ENCODE measurements at regions not wholly inside any gene's neighbourhood (a gene's known extent, or its start where the extent isn't known, plus 50 kb on each side); places are given as distances from the start of the nearest gene placed in this dataset.
"Not testable (repeated sequence)": the region's sequence is repeated elsewhere in the genome, so short reads cannot be mapped to it uniquely, and the experiment has no call there.

GRCh38 chr1:219051547-219051946 lies 122.1 kb upstream of the LYPLAL1 start:
- DNase-seq (ENCODE audit: low spot score), result no peak

DNA sequence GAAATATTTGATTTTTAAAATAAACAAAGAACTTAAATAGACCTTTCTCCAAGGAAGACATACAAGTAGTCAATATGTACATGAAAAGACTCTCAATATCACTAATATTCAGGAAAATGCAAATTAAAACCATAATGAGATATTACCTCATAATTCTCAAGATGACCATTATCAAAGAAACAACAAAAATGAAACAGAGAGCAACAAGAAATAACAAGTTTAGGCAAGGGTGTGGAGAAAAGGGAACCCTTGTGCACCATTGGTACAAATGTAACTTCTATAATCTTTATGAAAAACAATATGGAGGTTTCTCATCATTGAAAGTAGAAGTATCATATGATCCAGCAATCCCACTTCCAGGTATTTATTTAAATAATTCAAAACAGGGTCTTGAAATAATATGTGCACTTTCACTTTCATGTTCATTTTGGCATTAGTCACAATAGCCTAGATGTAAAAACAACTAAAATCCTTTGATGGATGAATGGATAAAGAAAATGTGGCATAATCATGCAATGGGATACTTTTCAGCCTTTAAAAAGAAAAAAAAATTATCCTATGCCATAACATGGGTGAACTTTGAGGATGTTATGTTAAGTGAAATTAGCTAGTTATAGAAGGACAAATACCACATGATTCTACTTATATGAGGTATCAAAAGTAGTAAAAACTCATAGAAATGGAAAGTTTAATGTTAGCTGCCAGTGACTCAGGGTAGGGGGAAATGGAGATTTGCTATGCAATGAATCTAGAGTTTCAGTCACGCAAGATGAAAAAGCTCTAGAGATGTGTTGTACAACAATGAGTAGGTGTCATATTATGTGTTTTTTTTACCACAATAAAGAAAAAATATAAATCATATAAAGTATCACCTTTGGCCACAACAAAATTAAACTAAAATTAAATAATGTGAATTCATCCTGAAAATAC lies 114.5 kb upstream of the LYPLAL1 start:
- no peak for DNase-seq (ENCODE audit: low spot score)

DNA sequence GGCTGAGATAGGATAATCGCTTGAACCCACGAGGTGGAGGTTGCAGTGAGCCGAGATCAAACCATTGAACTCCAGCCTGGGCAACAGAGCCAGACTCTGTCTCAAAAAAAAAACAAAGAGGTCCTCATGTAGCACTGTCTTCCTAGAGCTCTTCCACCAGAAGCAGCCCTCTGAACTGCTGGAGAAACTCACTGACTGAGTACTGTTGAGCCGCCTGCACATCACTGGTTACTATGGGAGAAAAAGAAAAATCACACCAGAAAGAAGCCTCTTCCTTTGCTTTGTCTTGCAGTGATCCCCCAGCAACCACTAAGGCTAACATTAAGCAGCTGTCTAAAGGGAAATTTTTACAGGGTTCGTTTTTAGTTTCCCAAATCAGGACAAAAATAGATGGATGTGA lies 112.9 kb upstream of the LYPLAL1 start:
- no peak for DNase-seq (ENCODE audit: low spot score)

DNA sequence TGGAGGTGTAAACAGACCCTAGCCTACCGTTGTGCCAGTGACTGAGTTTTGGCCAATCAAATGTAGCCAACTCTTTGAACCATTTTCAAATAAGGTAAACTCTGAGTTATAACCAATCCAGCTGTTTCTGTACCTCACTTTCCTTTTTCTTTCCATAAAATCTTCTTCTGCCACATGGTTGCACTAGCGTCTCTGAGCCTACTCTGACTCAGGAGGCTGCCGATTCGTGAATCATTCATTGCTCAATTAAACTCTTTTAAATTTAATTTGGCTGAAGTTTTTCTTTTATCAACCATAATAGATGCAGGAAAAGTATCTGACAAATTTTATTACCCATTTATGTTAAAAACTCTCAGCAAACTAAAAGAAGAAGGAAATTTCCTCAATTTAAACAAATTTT lies 111.5 kb upstream of the LYPLAL1 start:
- no peak for DNase-seq (ENCODE audit: low spot score)

- no peak for DNase-seq (ENCODE audit: low spot score)
Measured at GRCh38 chr1:219066098-219066497, 107.6 kb upstream of the LYPLAL1 start.

- no peak for DNase-seq (ENCODE audit: low spot score)
Measured at GRCh38 chr1:219066631-219067349, 106.9 kb upstream of the LYPLAL1 start.

DNA sequence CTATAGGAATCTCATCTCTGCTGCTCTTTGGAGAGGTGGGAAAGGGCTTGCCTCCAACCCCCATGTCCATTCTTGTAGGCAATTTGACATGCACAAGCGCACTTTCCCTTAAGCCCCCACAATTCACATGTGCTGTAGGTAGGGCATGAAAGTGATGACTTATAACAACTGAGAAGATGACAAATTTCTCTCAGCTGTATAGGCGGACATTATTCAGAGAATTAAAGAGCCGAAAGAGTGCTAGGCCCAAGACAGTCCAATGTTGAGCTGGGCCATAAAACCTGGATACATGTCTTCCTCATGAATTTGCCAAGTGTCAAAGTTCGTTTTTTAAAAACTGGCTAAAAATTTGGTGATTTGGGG lies 106.3 kb upstream of the LYPLAL1 start:
- no peak for DNase-seq (ENCODE audit: low spot score)

DNA sequence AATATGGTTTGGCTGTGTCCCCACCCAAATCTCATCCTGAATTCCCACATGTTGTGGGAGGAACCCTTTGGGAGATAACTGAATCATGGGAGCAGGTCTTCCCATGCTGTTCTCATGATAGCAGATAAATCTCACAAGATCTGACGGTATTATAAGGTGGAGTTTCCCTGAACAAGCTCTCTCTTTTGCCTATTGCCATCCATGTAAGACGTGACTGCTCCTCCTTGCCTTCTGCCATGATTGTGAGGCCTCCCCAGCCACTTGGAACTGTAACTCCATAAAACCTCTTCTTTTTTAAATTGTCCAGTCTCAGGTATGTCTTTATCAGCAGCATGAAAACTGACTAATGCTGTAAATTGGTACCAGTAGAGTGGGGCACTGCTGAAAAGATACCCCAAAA lies 103.3 kb upstream of the LYPLAL1 start:
- DNase-seq (ENCODE audit: low spot score), result not testable (repeated sequence)

- no peak for DNase-seq (ENCODE audit: low spot score)
Measured at GRCh38 chr1:219071209-219071608, 102.5 kb upstream of the LYPLAL1 start.

DNA sequence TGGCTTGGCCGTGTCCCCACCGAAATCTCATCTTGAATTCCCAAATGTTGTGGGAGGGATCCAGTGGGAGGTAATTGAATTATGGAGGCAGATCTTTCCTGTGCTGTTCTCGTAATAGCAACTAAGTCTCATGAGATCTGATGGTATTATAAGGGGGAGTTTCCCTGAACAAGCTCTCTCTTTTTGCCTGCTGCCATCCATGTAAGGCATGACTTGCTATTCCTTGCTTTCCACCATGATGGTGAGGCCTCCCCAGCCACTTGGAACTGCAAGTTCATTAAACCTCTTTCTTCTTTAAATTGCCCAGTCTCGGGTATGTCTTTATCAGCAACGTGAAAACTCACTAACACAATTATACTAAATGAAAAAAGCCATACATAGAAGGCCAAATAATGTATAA lies 101.3 kb upstream of the LYPLAL1 start:
- DNase-seq (ENCODE audit: low spot score), result no peak

DNA sequence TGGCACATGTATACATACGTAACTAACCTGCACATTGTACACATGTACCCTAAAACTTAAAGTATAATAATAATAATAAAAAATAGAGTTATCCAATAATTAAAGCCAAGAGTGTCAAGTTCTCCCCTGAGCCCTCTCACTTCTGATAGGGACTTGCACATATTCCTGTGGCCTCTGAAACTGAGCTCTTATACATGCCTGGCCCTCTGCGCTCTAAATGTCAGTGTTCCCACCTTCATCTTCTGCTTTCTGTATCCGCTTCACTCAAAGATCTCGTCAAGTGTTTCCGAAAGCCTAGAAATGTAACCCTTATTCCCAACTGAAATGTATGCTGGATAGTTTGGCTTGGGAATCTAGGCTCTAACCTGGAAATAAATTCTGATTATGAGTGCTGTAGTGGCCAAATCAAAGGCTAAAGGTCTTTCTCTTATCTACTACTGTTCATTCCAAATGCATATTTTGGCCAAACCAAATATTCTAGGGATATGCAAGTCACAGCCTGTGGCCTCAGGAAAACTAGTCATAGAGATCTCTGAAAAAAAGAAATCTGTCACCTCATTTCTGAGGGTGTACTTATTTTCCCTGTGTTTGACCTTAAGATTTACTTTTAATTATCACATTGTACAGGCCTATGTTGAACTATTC lies 99.5 kb upstream of the LYPLAL1 start:
- DNase-seq (ENCODE audit: low spot score), result no peak

GRCh38 chr1:219075121-219075879 lies 98.4 kb upstream of the LYPLAL1 start:
- DNase-seq (ENCODE audit: low spot score), result no peak

- DNase-seq (ENCODE audit: low spot score), result no peak
Measured at GRCh38 chr1:219076326-219076937, 97.2 kb upstream of the LYPLAL1 start.

DNA sequence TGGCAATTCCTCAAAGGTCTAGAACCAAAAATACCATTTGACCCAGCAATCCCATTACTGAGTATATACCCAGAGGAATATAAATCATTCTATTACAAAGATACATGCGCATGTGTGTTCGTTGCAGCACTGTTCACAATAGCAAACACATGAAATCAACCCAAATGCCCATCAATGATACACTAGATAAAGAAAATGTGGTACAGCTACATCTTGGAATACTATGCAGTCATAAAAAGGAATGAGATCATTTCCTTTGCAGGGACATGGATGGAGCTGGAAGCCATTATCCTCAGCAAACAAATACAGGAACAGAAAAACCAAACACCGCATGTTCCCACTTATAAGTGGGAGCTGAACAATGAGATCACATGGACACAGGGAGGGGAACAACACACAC lies 95.9 kb upstream of the LYPLAL1 start:
- not testable (repeated sequence) for DNase-seq (ENCODE audit: low spot score)

- DNase-seq (ENCODE audit: low spot score), result no peak
Measured at GRCh38 chr1:219081943-219082925, 91.4 kb upstream of the LYPLAL1 start.

- no peak for DNase-seq (ENCODE audit: low spot score)
Measured at GRCh38 chr1:219083631-219084030, 90.0 kb upstream of the LYPLAL1 start.

DNA sequence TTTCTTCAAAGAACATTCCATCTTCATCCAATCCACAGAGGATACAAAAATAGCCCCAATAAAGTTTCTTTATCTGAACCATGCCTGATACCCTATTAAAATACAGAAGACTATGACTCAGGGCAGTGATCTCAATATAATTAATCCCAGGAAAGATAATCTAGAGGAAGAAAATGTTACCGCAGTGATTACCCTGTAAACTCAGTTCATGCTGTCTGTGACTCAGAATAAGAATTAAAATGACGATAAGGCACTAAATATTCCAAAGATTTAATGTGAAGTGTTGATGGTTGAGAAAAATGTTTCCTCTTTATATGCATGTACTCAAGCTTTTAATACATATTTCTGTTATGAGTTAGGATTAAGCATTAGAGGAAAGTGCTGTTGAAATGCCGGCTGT lies 88.6 kb upstream of the LYPLAL1 start:
- no peak for DNase-seq (ENCODE audit: low spot score)

DNA sequence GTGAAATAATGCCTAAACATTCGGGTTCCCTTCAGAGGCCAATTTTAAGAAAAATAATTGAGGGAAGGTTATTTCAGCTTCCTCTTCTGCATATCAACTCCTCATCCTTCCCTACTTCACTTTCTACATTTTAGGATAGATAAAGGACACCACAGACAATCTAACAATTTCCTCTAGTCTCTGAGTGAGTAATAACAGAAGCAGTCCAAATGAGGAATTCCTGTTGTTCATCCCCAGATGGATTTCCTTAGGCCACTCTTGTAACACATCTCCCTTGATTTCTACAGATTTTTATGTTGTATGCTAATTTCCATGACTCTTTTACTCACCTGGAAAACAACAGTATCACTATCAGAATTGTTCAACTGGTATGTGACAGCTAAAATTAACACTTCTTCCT lies 87.7 kb upstream of the LYPLAL1 start:
- DNase-seq (ENCODE audit: low spot score), result no peak

DNA sequence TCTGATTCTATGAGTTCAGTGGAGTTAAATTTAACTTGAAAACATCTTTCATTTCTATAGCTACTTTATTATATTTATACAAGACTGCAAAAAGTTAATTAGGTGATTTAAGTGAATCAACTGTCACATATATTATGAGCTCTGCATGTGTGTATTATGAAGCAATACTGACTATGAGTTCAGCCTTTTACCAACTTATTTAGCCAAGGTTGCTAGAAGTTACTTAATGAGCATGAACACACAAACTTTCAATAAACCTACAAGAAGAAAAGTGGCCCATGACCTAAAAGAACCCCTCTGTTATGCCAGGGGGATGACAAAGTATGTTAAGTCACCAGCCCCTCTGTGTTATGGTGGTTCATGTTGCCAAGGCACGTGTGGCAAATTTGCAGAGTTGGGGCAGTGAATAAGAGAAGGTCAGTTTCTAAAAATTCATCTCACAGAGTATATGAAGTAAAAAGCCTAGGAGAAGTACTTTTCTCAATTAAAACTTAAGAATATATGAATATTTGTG lies 86.7 kb upstream of the LYPLAL1 start:
- no peak for DNase-seq (ENCODE audit: low spot score)
